OCI-LY1 (cell line): ENCODE measurements at regions not wholly inside any gene's neighbourhood (a gene's known extent, or its start where the extent isn't known, plus 50 kb on each side); places are given as distances from the start of the nearest gene placed in this dataset.

Source experiments
- EZH2 ChIP-seq: fragments of 200-600 bp; sonication (generic), shearing (Covaris generic); IDR thresholded peaks from 2 replicates; pipeline ENCODE4 v1.8.0; 2017; ENCODE audit warnings: borderline replicate concordance, mixed run types, mild to moderate bottlenecking, antibody characterized with exemption, low read length, moderate library complexity, mixed read lengths
- TF ChIP-seq, protein P1 (sequence below): fragments of 200-600 bp; sonication (generic), shearing (Covaris generic); IDR thresholded peaks from 2 replicates; pipeline ENCODE4 v1.5.1; 2017; ENCODE audit warnings: mild to moderate bottlenecking, antibody characterized with exemption, low read length, moderate library complexity, mixed read lengths

DNA sequence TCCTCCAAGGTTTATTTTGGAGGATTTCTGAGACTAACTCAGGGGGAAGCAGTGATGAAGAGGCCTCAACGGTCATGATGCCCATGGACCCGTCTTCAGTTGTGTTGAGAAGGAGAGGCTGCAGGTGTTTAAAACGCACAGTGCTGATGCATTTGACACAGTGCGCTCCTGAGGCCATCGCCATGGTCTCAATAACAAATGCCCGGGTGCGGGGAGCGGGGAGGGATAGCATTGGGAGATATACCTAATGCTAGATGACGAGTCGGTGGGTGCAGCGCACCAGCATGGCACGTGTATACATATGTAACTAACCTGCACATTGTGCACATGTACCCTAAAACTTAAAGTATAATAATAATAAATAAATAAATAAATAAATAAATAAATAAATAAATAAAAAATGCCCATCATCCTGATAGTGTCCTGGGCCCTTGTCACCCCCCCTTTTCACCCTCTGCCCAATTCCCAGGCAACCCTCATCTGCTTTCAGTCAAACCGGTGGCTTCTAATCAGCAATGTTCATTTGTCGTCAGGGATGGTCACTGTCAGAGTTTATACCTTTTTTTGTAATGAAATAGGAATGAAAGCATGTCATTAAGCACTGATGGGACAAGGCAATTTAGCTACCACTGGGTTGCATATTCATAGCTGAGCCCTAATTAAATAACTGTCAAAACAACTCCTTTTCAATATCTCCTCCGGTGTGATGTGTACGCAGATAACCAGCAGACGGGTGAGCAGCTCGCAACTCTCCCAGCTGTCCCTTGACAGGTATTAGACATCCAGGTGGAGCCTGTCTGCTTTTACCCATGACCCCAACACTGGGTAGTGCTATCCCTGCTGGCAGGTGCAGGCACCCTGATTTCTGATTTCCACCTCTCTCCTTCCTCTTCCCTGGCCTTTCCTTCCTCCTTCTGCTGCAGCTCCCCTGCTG lies 95.9 kb downstream of the KCNF1 start:
- TF ChIP-seq, protein P1, sequence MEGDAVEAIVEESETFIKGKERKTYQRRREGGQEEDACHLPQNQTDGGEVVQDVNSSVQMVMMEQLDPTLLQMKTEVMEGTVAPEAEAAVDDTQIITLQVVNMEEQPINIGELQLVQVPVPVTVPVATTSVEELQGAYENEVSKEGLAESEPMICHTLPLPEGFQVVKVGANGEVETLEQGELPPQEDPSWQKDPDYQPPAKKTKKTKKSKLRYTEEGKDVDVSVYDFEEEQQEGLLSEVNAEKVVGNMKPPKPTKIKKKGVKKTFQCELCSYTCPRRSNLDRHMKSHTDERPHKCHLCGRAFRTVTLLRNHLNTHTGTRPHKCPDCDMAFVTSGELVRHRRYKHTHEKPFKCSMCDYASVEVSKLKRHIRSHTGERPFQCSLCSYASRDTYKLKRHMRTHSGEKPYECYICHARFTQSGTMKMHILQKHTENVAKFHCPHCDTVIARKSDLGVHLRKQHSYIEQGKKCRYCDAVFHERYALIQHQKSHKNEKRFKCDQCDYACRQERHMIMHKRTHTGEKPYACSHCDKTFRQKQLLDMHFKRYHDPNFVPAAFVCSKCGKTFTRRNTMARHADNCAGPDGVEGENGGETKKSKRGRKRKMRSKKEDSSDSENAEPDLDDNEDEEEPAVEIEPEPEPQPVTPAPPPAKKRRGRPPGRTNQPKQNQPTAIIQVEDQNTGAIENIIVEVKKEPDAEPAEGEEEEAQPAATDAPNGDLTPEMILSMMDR, result no peak
- no peak for TF ChIP-seq EZH2
